ENCODE measurements at regions not wholly inside any gene's neighbourhood (a gene's known extent, or its start where the extent isn't known, plus 50 kb on each side); places are given as distances from the start of the nearest gene placed in this dataset.

DNA sequence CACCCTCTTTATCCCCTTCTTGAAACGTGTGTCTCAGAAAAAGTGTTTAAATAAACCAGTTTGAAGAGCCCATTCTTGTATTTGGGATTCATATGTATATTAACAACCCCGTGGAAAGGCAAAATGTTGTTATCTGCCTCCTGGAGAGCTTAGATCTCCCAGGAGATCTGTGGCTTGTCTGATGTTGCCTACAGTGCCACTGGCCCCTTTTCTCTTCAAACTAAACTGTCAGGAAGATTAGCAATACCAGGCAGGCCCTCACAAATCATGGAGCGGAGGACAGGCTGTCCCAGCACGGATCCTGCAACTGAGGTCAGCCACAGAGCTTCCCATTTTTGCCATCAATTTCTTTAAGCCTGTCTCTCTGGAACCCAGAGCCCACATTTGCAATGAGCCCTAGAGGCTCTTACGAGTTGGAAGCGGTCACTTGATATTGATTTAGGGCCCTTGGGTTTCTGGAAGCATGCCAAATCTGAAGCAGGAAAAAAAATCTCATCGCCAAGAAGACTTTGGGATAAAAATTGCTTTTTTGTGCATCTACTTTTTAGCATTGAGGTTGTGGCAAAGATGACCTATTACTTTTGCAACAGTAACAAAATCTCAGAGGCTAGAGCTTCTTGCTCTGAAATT, 234.1 kb downstream of the OPA1 start:
- DNase-seq (ENCODE audit: low spot score) (no peak), FAIRE-seq (no peak)

DNA sequence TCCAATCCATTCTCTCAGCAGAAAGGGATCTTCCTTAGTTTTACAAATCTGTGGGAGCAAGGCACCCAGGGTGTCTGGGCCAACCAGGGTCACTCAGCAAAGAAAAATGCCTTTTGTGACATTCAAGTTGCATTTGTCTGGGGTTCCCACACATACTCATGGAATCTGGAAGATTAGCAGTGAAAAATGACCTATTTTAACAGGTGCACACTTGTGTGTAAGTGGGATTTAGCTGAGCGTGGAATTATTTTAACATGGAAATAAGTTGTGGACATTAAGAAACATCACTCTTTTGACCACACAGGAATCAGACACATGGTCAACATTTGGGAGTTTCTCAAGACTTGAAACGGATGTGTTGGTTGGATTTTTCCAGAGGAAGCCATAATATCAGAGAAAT, 234.9 kb downstream of the OPA1 start:
- DNase-seq (ENCODE audit: low spot score) (no peak), FAIRE-seq (no peak)

DNA sequence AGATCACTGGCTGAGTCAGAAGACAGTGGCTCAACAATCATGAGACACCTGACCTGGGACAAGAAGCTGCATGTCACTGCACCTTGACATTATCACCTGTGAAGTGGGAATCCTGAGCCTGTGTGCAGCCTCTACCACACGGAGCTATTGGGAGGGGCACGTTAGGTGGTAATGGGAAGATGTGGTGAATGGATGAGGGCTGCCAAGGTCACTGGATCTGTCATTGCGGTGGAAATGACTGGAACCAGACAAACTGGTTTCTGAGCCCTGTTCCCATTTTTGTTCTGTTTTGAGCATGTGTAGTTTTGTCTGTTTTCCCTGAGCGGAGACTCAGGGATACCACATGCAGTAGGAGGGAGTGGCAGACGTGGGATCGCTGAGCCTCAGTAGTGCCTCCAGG, 235.5 kb downstream of the OPA1 start:
- DNase-seq (ENCODE audit: low spot score) (no peak), FAIRE-seq (no peak)

DNA sequence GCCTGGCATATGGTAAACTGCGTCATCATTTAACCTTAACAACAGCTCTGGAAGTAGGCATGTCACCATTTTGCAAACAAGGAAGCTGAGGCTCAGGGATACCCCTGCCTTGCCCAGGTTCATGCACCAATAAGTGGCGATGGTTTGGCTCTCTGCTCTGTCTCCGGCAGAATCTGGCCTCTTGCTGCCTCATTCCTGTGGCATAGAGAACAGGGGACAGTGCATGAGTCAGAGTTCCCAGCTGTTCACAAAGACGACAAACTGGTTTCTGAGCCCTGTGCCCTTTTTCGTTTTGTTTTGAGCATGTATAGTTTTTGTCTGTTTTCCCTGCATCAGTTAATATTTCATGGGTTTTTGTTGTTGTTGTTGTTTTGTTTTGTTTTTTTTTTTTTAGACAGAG, 236.8 kb downstream of the OPA1 start:
- FAIRE-seq (peak; percentile 82), DNase-seq (ENCODE audit: low spot score) (peak; percentile 68)

DNA sequence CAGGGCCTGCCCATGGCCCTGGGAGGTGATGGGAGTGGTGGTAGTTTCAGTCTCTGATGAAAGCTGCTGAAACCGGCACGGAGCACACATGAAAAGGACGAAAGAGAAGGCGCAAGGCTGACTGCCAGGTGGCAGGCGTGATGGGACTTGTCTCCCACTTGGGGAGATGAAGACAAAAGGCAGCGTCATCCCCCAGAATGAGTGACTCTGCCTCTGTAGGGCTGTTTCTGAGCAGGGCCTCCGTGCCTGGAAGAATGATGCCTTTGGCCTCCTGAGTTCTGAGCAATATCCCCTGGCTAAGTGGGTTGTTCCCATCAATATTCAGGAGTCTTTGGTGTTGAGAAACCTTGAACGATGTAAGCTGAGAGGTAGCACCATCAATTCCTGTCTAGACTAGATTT, 237.8 kb downstream of the OPA1 start:
- FAIRE-seq (no peak), DNase-seq (ENCODE audit: low spot score) (no peak)

DNA sequence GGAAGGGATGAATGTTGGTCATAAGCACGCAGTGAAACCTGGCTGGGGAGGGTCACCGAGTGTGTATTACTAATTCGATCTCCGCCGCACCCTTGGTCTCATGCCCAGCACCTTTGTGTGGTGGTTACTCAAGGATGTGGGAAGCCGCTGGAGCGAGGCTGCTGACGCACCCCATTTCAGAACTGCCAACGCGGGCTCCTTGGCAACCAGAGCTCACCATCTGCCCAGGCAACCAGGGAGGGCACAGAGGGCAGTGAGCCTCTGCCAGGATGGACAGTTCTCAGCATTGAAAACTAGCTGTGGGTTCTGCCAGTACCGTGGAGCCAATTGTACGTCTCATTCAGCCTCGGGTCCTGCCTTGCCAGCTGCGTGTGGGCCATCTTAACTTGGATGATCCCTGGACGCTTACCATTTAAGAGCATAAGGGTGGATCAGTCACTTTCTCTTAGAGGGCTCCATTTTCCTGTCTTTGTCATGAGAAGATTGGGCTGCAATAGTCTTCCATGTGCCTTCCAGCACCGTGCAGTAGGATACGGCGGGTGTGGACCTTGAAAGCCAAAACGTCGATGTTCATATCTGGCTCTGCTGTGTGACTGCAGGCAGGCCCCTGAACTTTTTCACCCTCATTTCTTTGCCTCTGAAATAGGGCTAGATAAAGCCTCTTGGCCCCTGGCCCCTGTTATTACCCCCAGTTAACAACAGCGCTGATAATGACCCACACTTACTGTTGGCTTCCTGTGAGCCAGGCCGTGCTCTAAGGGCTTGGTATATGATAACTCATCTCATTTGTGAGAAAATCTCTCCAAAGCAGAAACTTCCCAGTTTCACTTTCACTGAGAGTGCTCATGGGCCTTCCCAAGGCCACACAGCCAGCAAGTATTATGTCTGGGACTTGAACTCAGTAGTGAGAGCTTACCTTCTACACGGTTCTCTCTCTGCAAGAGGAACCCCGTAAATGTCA, 238.8 kb downstream of the OPA1 start:
- FAIRE-seq (no peak), DNase-seq (ENCODE audit: low spot score) (no peak)

DNA sequence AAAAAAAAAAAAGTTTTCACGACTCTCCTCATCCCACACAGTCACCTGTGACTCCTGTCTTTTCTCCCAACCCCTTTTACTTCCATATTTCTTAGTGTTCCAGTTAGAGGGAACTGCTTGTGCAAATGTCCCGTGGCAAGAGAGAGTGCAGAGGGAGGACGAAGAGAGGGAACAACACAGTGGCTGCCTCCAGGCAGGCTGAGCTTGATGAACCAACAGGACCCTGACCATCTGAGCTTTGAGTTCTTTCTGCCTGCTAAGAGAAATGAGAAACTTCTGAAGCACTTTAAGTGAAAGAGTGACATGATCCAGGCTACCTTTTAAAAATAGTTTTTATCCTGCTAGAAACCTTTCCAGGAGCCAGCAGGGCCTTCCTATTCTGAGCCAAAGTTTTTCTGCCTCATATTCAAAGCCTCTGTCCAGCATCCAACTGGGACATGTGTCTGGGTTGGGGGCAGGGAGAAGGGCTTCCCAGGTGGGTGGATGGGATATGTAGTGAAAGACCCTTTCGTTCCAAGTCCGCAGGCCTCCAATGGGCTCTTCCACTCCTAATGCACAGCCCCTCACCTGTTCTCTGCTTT, 239.9 kb downstream of the OPA1 start:
- DNase-seq (ENCODE audit: low spot score) (no peak), FAIRE-seq (no peak)

DNA sequence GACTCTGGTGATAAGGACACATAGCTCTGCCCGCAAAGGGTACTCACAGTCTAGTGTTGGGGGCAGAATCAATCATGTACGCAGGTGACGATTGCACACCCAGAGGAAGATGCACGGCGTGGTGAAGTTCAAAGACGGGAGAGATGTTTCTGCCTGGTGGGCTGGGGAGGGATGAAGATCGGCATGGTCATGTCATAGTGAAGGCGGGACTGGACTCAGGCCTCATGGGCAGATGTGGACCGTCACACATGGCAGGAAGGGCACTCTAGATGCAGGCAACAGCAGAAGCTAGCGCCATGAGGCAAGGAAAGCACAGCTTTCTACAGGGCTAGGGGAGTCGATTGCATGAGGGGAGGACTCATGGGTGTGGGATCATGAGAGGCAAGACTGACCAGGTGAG, 240.6 kb downstream of the OPA1 start:
- DNase-seq (ENCODE audit: low spot score) (no peak), FAIRE-seq (no peak)

DNA sequence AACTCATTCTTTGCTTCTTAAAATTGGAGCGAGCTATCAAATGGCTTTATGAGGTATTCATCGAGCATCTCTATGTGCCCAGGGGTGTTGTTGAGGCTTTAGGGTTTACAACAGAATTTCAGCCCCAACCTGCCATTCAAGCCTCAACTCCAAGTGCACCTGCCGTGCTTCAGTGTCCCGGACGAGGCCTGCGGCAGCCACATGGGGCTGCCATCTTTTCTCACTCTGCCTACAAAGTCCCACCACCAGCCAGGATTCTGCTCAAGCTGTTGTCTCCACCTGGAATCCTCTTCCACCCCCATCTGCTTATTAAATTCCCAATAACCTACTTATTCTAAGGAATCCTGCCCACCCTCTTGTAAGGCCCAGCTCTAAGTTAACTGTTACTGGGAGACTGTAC, 242.4 kb downstream of the OPA1 start:
- no peak for DNase-seq (ENCODE audit: low spot score)
- FAIRE-seq: no peak

DNA sequence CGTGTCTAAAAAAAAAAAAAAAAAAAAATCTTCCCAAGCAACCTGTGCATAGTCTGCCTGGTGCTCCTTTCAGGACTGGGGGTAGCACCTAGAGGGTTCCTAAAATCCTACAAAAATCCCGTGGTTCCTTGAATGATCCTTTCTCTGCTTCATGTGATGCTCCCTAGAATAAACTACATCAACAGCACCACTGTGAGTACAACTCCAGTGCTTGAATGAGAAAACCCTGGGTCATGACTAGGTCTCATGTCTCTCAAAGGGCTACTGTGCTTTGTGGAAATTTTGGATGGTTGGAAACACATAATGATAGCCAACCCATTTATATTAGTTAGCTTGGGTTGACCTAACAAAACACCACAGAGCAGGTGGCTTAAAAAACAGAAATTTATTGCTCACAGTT, 243.5 kb downstream of the OPA1 start:
- no peak for DNase-seq (ENCODE audit: low spot score)
- FAIRE-seq: no peak

DNA sequence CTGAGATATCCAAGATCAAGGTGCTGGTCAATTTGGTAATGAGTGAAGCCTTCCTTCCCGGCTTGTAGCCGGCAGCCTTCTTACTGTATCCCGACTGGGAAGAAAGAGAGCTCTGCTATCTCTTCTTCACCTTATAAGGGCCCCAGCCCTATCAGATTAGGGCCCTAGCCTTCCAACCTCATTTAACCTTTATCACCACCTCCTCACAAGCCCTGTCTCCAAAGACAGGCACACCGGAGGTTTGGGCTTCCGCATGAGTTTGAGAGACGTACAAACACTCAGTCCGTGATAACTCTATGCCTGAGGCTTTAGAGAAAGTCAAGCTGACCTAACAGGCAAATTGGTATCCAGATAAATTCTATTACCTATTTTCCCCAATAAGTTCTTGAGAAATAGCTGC, 243.9 kb downstream of the OPA1 start:
- no peak for FAIRE-seq
- DNase-seq (ENCODE audit: low spot score): no peak

DNA sequence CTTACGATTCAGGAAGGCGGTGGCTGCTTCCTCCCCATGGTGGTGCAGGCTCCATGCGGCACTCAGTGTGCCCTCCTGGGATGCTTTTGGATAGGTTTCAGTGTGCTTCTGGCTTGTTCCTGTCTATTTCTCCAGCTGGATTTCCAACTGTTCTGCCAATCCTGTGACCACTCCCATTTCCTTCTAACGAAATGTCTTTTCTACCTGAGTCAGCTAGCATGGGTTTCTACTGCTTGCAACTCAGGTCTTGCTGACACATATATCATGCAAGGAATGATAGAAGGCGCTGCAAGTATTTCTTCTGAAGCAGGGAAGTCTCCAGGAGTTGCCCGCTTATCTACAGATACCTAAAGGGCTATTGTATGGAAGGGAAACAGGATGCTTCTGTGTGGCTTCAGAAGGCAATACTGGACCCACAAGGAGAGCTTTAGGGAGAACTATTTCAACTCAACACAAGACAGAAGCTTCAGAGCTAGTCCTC, 244.4 kb downstream of the OPA1 start:
- DNase-seq (ENCODE audit: low spot score) (no peak), FAIRE-seq (no peak)

DNA sequence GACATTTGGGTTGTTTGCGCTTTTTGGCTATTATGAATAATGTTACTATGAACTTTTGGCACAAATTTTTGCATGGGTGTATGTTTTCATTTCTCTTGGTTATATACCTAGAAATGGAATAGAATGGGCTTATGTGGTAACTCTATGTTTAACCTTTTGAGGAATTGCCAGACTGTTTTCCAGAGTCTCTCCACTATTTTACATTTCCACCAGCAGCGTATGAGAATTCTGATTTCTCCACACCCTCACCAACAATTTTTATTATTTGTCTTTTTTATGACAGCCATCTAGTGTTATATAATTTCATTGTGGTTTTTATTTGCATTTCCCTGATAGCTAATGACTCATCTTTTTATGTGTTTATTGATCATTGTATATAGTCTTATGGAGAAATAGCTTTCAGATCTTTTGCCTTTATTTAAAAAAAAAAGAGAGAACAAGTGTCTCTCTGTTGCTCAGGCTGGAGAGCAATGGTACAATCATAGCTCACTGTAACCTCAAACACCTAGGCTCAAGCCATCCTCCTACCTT, 247.2 kb downstream of the OPA1 start:
- FAIRE-seq (no peak), DNase-seq (ENCODE audit: low spot score) (no peak)

DNA sequence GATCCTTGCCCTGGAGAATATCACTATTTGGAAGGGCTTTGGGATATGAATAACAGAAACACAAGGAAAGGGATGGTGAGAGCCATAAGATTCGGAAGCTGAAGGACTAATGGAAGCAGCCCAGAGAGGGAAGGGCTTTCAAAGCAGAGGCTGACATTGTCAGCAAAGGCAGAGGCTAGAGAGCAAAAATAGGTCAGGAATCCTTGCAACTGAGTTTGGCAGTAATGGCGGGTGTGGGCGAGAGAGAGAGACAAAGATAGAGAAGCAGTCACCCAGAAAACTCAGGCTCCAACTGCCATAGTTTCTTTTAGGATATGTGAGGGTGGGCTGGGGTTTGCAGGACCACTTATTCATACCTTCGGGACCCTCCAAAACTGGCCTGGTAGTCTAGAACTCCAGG, 248.6 kb downstream of the OPA1 start:
- DNase-seq (ENCODE audit: low spot score): no peak
- FAIRE-seq: no peak

DNA sequence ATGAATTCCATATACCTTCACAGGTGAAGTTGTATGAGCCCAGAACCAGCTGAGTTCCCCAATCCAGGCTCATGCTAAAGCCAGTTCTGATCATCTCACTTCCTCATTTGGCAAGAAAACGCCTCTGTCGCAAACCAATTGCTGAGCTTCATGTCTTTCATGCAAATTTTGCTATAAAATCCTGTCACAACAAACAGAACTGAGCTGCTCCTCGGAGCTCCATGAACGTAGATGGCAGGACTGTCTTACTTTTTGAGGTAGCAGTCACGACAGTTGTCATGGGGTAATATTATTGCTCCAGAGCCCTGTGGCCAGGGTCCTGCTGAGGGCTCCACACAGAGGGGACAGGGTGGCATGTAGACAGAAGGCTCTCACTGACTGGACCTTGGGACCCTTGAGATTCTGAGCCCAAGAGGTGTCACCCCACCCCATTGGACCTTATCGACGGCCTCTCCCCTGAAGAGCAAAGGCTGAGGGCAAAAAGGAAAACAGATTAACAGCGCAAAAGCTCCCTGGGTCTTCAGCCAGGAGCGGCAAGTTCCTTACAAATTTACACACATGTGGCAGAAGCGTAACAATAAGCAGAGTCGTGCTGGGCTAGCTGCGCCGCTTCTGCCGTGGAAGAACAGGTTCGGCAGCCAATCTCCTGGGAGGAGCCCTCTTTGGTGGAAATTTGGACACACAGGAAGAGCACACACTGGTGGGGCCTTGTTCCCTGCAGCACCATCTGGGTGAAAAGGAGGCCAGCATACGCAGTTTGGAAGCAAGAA, 249.2 kb downstream of the OPA1 start:
- no peak for FAIRE-seq
- DNase-seq (ENCODE audit: low spot score): no peak

DNA sequence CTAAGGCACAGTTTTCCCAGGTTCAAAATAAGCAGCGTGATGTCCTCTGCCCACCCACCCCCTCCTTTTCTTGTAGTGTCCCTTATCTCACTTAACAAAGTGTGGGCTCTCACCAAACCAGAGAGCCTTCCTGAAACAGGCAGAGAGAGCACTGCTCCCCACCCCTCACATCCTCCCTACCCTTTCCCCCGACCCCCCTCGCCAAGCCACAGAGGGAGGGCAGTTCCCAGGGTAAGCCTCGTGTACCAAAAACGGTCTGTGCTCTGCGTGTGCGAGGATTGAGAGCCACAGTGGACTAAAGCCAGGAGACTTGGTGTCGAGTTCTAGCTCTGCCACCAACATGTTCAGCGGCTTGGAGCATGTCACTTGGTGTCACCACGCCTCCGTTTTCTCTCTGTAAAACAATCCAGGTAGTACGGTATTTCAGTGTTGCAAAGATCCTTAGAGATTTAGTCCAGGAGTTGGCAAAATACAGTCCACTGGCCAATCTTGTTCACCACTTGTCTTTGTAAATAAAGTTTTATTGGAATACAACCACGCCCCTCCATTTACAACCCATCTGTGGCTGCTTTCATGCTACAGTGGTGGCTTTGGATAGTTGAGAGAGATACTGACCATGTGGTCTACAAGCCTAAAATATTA, 249.9 kb downstream of the OPA1 start:
- DNase-seq (ENCODE audit: low spot score) (no peak), FAIRE-seq (no peak)

DNA sequence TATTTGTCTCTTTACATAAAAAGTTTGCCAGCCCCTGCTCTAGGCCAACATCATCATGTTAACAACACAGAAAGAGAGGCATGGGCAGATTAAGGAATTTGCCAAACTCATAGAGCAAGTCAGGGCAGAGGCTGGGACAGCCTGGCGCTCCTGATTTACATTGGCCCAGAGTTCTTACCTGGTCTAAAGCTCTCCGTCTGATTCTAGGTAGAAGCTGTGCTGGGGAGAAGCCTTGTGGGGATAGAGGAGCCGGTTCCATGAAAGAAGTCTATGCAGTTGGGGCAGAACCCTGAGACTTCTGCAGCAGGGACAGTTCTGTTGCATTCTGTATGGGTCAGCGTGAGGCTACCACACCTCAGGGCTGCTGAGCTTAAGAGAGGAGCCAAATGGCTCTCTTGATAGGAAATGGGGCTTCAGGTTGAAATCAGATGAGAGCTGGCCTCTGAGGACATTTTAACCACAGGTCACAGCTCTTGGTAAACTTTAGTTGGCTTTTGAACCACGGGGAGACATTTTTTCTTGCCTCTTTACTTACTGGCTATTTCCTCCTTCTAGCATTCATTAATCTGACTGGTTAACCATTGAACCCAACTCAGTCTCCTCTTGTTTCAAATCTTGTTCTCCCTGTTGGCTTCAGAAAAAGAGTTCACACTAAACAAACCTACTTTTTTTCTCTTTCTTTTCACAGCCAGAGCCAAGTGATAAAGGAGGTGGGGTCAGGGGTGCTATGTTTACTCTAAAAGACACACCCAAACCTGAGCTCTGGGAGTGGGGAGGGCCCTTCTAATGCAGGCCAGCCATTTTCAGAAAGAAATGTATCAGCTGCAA, 250.7 kb downstream of the OPA1 start:
- FAIRE-seq: peak; percentile 95
- DNase-seq (ENCODE audit: low spot score): peak; percentile 70

DNA sequence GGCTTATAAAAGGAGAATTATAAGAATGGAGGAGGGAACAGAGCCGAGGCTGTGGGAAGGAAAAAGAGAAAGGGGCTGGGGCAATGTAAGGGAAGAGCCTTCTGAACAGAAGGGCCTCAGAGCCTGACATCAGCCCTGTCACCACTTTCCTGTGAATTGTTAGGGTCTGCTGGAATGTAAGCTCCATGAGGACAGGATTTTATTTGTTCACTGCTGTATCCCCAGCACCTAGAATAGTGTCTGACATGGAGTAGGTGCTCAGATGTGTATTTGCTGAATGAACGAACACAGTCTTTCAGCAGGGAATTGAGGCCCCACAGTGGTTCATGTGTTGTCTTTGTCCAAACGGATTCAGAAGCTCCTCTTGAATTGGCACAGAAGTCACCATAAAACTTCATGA, 251.5 kb downstream of the OPA1 start:
- FAIRE-seq: no peak
- no peak for DNase-seq (ENCODE audit: low spot score)

DNA sequence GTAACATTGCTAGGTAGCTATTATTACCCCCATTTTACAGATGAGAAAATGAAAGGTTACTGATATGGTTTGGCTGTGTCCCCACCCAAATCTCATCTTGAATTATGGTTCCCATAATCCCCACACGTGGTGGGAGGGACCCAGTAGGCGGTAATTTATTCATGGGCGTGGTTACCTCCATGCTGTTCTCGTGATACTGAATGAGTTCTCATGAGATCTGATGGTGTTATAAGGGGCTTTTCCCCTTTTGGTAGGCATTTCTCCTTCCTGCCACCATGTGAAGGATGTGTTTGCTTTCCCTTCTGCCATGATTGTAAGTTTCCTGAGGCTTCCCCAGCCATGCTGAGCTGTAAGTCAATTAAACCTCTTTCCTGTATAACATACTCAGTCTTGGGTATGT, 252.1 kb downstream of the OPA1 start:
- DNase-seq (ENCODE audit: low spot score) (no peak), FAIRE-seq (no peak)

DNA sequence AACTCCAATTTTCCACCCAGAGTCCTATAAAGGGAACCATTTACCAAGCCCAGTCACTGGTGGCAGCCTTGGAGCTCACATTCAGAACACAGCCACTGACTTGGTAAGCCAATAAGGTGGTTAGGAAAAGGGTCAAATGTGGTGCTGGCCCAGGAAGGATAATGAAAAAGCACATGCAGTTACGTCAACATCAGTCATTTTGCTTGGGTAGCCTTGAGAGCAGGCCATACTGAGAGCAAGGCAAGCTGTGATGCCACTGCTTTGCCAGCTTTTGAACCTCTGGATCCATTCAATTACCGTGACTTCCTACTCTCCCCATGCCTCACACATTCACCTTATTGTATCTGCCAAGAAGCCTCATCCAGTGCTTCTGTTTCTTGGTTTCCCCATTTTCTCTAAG, 253.6 kb downstream of the OPA1 start:
- DNase-seq (ENCODE audit: low spot score) (no peak), FAIRE-seq (no peak)
